ENCODE measurements at regions not wholly inside any gene's neighbourhood (a gene's known extent, or its start where the extent isn't known, plus 50 kb on each side); places are given as distances from the start of the nearest gene placed in this dataset.

DNA sequence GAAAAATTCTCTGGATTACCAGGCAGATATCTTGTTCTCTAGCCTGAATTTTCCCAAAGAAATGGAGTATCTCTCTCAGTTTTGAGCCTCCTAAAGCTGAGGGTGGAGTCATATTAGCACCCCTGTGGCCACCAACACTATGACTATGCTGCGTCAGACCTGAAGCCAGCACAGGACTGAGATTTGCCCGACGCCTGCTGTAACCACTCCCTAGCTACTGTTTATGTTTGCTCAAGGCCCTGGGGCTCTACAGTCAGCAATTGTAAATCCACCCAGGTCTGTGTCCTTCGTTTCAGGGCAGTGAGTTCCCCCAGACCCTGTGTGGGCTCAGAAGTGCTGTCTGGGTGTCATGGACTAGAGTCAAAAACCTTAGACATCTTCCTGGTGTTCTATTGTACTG lies 61.4 kb downstream of the ZXDA start:
- DNase-seq (ENCODE audit: low spot score), result no peak

DNA sequence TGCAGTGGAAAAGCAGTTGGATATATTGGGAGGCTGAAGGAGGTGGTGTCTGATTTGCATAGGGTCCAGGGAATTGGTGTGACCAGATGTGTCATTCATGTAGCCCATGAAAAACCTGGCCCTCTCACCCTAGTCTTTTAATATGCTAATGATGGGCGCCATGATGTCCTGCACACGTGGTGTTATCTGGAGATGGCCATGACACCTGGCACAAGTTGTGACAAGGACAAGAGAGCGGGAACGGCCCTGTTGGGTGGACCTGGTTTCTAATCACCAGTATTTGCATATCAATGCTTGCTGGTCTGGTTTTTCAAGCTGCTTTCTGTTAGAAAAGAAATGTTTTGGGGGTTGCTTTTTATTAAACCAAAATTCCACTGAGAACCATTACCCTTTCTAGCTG lies 87.4 kb downstream of the ZXDA start:
- DNase-seq (ENCODE audit: low spot score), result no peak

DNA sequence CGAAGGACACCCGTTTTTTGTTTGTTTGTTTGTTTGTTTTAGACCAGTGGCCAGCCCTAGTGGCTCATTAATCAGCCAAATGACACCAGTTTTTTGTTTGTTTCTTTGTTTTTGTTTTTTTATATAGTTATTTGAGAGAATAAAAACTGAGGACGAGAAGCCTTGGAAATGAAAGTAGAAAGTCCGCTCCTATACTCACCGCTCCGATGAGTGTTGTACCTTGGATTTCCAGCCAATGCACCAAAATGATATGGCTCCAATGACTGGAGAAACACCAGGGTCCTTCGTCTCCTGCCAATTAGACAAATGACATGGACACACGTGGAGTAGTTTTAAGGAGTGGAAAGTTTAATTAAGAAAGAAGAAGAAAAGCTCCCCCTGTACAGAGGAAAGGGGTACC lies 87.9 kb downstream of the ZXDA start:
- DNase-seq (ENCODE audit: low spot score), result no peak

DNA sequence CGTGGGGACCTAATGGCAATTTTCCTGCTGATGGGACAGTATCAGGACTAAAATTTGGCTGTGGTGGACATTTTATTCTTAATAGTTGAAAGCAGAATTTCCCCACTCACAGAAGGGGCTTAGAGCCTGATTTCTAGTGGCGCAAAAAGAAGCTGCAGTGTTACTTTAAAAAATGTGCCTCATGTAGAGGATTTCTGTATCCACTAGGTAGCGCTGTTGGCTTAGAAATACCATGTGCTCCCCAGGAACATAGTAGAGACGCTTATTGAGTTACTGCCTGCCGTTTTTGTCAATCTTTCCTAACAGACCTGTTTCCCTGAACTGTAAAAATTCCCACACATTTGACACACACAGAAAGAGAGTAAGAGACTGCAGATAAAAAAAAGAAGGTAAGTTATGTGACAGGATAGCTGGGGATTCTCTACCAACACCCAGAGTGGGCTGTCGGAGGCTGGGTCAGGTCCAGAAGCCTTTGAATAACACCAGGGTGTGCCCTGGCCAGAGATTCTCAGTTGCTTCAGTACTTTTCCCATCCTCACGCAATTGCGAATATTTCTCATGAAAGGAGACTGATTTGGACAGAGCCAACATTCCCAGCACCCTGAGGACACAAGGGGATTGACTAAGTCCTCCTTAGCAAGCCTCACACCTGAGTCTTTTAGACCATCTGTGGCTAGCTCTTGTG lies 88.4 kb downstream of the ZXDA start:
- DNase-seq (ENCODE audit: low spot score), result peak; percentile 37

DNA sequence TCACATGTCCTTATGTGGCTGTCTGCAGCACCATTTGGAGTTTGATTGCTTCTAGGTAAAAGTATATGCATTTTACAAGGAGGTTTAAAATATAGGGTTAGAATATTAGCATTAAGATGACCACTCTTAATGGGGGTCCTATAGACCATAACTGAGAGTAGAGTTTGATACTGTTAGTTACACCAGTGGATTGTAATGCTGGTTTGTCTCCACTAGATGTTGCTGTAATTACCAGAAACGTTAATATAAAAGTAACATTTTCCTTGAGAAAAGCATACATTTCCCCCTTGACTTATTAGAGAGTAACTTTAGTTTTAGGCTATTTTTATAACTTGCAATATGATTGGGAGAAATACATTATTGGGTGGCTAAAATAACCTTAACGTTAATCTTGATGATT lies 93.0 kb downstream of the ZXDA start:
- DNase-seq (ENCODE audit: low spot score), result no peak

DNA sequence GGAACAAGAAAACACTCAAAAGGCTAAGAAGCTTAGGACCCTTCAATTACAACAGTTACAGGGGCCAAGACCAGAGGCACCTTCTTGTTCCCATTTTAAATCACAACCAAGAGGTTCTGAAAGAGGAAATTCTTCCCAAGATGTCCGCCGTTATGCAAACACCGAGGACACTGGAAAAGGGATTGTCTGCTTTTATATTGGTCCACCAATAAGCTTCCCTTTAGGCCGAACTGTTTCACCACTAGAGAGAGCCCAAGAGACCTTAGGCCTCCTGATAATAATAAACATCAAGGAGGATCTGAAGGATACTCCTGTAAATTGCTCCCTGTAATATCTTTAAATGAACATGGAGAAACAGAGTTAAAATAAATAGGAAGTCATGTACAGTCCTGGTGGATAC lies 92.6 kb upstream of the NLRP2B start:
- no peak for DNase-seq (ENCODE audit: low spot score)

DNA sequence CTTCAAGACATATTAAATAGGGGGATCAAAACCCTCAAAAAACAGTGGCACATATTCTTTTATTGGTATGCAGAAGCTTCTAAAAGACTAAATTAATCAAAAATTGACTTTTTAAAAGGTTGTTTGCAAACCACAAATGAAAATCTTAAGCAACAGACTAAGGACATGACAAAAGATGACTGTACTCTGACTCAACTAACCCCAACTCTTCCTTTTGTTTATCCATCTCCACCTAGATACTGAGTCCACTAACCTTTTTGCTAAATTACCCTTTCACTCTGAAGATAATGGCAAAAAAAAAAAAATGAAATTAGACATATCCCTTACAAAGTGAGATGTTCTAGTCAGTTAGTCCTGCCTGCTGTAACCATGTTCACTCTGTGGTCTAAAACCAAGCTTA lies 91.6 kb upstream of the NLRP2B start:
- DNase-seq (ENCODE audit: low spot score), result no peak

DNA sequence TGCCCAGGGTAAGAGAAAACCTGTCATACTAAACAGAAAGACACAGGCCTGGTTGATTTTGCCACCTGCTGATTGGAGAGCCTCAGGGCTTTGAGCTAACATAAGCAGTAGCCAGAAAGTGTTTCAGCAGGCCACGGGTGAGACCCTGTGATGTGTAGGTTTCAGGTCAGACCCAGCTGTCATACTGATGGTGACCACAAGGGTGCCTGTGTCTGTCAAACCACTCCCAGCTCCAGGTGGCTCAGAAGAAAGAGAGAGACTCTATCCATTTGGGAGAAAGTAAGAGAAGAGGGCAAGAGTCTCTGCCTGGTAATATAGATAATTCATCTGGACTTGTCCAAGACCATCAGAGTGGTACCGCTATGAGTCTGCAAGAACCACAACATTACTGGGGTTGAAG lies 72.8 kb upstream of the NLRP2B start:
- no peak for DNase-seq (ENCODE audit: low spot score)

DNA sequence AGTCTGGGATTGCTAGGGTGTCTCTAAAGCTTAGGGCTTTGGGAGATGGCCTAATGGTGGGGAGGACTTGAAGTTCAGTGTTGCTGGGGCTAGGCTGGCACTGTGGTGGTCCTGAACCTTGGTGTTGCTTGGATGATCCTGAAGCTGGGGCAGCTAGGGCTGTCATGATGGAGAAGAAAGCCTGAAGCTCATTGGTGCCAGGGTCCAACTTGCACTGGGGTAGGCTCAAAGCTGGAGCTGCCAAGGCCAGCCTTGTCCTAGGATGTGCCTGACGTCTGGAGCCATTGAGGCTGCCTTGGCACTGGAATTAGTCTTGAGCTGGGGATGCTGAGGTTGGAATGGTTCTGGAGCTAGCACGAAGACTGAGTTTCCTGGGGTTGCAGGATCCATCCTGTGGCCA lies 61.0 kb upstream of the NLRP2B start:
- no peak for DNase-seq (ENCODE audit: low spot score)

DNA sequence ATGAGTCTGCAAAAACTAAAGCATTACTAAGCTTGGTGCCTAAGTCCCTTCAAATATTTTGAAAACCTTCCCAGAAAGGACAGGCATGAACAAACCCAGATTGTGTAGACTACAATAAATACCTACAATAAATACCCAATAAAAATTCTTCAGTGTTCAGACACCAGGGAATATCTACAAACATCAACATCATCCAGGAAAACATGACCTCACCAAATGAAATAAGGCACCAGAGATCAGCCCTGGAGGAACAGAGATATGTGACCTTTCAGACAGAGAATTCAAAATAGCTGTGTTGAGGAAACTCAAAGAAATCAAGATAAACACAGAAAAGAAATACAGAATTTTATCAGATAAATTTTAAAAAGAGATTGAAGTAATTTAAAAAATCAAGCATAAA lies 57.8 kb upstream of the NLRP2B start:
- no peak for DNase-seq (ENCODE audit: low spot score)
